BE2C (cell line): ENCODE measurements at regions not wholly inside any gene's neighbourhood (a gene's known extent, or its start where the extent isn't known, plus 50 kb on each side); places are given as distances from the start of the nearest gene placed in this dataset.
"Not testable (repeated sequence)": the region's sequence is repeated elsewhere in the genome, so short reads cannot be mapped to it uniquely, and the experiment has no call there.

ENCODE experiments used
- DNase-seq: peaks from one replicate; pipeline ENCODE4 v3.0.0-alpha.2; 2020
- H3K27me3 ChIP-seq: fragments of 250-450 bp; sonication (Bioruptor Pico); 2 replicates; pipeline ENCODE4 v1.5.1; 2020; ENCODE audit warnings: mild to moderate bottlenecking
- H3K36me3 ChIP-seq: fragments of 250-450 bp; sonication (Bioruptor Pico); 2 replicates; pipeline ENCODE4 v1.5.1; 2020; ENCODE audit warnings: mild to moderate bottlenecking
- H3K4me1 ChIP-seq: fragments of 250-450 bp; sonication (Bioruptor Pico); 2 replicates; pipeline ENCODE4 v1.5.1; 2020
- H3K4me3 ChIP-seq: 2 replicates; pipeline ENCODE4 v1.5.1; 2011; ENCODE audit warnings: low read depth, low read length
- H3K9me3 ChIP-seq: fragments of 250-450 bp; sonication (Bioruptor Pico); 2 replicates; pipeline ENCODE4 v1.5.1; 2020
- TF ChIP-seq, protein P1 (sequence below): IDR thresholded peaks from 2 replicates; pipeline ENCODE4 v1.5.1; 2012; ENCODE audit warnings: mild to moderate bottlenecking, low read depth, low read length

DNA sequence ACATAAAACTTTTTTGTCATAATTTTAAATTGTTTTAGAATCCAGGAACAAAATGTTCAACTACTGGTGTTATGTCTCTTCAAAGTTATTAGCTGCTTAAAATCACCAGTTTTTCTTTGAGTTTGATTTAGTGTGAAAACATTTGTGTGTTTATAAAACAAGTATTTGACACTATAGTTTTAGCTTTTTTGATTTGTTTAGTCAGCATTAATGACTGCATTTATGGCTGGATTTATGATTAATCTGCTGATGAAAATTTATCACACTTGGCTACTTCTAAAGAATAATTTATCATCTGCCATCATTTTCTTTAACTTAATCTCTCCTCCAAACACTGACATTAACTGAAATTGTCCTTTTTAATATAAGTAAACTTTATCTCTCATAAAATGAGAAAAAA, 1465.9 kb upstream of the SLC10A2 start:
- no peaks in the 10 kb centered on the region for H3K4me1 ChIP-seq
- H3K4me3 ChIP-seq = no peak overlapping the region
- no peaks in the 10 kb centered on the region for H3K9me3 ChIP-seq
- no peaks in the 10 kb centered on the region for H3K27me3 ChIP-seq
- TF ChIP-seq, protein P1, sequence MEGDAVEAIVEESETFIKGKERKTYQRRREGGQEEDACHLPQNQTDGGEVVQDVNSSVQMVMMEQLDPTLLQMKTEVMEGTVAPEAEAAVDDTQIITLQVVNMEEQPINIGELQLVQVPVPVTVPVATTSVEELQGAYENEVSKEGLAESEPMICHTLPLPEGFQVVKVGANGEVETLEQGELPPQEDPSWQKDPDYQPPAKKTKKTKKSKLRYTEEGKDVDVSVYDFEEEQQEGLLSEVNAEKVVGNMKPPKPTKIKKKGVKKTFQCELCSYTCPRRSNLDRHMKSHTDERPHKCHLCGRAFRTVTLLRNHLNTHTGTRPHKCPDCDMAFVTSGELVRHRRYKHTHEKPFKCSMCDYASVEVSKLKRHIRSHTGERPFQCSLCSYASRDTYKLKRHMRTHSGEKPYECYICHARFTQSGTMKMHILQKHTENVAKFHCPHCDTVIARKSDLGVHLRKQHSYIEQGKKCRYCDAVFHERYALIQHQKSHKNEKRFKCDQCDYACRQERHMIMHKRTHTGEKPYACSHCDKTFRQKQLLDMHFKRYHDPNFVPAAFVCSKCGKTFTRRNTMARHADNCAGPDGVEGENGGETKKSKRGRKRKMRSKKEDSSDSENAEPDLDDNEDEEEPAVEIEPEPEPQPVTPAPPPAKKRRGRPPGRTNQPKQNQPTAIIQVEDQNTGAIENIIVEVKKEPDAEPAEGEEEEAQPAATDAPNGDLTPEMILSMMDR = no peak
- no peak for DNase-seq
- H3K36me3 ChIP-seq = no peaks in the 10 kb centered on the region

- no peak overlapping the region for H3K4me3 ChIP-seq
- H3K9me3 ChIP-seq = no peaks in the 10 kb centered on the region
- no peaks in the 10 kb centered on the region for H3K27me3 ChIP-seq
- TF ChIP-seq, protein P1 = no peak
- H3K36me3 ChIP-seq = no peaks in the 10 kb centered on the region
- no peaks in the 10 kb centered on the region for H3K4me1 ChIP-seq
- no peak for DNase-seq
These were observed 1464.5 kb upstream of the SLC10A2 start for GRCh38 chr13:104530741-104531140.

GRCh38 chr13:104526561-104526960, 1460.3 kb upstream of the SLC10A2 start:
- H3K27me3 ChIP-seq = no peaks in the 10 kb centered on the region
- DNase-seq = no peak
- TF ChIP-seq, protein P1 = no peak

DNA sequence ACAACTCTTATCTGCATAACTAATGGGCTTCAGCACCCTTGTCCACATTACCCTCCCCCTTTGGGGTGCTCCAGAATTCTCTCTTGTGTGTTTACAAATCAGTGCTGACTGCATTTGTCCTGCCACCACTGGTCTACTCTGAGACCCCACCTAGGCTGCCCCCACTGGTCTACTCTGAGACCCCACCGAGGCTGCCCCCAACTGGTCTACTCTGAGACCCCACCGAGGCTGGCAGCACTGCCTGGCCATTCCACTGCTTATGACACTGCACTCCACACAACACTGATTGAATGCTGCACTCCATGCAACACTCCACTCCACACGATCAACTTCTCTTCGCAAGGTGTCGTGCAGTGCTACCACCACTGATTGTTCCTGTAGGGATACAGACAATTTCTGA, 1459.2 kb upstream of the SLC10A2 start:
- TF ChIP-seq, protein P1 = no peak
- no peaks in the 10 kb centered on the region for H3K27me3 ChIP-seq
- no peaks in the 10 kb centered on the region for H3K4me1 ChIP-seq
- H3K36me3 ChIP-seq = no peaks in the 10 kb centered on the region
- no peaks in the 10 kb centered on the region for H3K9me3 ChIP-seq
- no peak overlapping the region for H3K4me3 ChIP-seq
- no peak for DNase-seq

More at GRCh38 chr13:104526561-104526960, 1460.3 kb upstream of the SLC10A2 start:
- no peaks in the 10 kb centered on the region for H3K9me3 ChIP-seq
- H3K4me3 ChIP-seq = no peak overlapping the region
- H3K4me1 ChIP-seq = no peaks in the 10 kb centered on the region
- no peaks in the 10 kb centered on the region for H3K36me3 ChIP-seq

DNA sequence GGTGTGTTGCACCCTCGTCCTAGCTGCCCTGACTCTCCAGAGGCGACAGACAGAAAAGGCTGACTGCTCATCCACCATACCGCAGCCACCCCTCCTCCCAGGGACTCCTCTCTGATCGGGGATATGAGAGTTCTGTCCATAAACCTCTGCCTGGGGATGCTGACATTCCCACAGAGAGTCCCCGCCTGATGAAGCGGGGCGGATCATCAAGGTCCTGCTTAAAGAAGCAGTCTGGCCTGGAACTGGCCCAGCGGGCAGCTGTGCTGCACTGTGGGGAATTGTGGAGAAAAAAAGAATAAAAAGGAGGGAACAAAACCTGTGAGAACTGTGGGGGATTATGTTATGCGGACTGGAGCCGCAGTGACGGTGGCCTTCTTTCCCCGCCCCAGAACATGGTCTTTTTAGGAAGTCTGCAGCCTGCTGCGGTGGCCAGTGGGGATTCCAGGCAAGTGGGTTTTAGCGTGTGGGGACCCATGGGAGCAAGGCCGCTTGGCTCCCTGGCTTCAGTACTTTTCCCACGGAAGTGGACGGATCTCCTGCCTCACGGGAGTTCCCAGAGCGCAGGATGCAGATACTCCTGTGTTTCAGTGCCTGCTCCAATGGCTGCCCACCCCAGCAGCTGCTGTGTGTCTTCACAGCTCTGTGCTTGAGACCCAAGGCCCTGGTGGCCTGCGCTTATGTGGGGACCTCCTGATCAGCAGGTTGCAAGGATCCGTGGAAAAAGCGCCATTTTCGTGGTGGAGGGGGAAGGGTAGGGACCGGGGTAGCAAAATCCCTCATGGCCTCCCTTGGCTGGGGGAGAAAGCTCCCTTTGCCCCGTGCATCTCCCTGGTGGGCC, 1456.2 kb upstream of the SLC10A2 start:
- H3K36me3 ChIP-seq = no peaks in the 10 kb centered on the region
- H3K4me3 ChIP-seq = no peak overlapping the region
- no peaks in the 10 kb centered on the region for H3K27me3 ChIP-seq
- TF ChIP-seq, protein P1 = no peak
- no peaks in the 10 kb centered on the region for H3K9me3 ChIP-seq
- H3K4me1 ChIP-seq = no peaks in the 10 kb centered on the region
- DNase-seq = no peak

DNA sequence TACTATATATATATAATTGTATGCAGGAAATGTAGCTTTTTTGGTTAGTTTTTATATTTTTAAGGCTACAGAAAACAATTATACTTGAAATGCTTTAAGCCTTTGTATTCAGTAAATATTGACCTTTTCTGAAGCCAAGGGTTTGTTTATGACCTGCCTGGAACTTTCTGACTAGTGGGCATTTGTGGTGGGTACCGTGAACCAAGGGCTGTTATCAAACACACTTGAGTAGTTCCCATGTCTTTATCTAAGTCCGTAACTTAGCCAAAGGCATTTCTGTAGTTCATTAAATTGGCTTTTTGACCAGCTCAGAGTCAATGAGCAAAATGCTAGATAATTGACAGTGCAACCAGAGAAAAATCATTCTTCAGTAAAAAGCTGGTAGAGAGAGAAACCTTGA, 1444.2 kb upstream of the SLC10A2 start:
- H3K4me1 ChIP-seq = no peaks in the 10 kb centered on the region
- no peaks in the 10 kb centered on the region for H3K27me3 ChIP-seq
- no peak for DNase-seq
- no peaks in the 10 kb centered on the region for H3K36me3 ChIP-seq
- H3K4me3 ChIP-seq = no peak overlapping the region
- TF ChIP-seq, protein P1 = no peak
- no peaks in the 10 kb centered on the region for H3K9me3 ChIP-seq

DNA sequence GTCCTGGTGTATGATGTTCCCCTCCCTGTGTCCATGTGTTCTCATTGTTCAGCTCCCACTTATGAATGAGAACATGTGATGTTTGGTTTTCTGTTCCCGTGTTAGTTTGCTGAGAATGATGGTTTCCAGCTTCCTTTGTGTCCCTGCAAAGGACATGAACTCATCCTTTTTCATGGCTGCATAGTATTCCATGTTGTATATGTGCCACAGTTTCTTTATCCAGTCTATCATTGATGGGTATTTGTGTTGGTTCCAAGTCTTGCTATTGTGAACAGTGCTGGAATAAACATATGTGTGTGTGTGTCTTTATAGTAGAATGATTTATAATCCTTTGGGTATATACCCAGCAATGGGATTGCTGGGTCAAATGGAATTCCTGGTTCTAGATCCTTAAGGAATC, 1427.3 kb upstream of the SLC10A2 start:
- not testable (repeated sequence) for H3K9me3 ChIP-seq, H3K27me3 ChIP-seq, H3K4me3 ChIP-seq, DNase-seq, H3K36me3 ChIP-seq, H3K4me1 ChIP-seq
